ENCODE measurements at regions not wholly inside any gene's neighbourhood (a gene's known extent, or its start where the extent isn't known, plus 50 kb on each side); places are given as distances from the start of the nearest gene placed in this dataset.
"Not testable (repeated sequence)": the region's sequence is repeated elsewhere in the genome, so short reads cannot be mapped to it uniquely, and the experiment has no call there.

GRCh38 chr5:8714198-8714597 lies 831.7 kb downstream of the SEMA5A start:
- H3K36me3 ChIP-seq (ENCODE audit: insufficient read depth, low read length): no peaks in the 10 kb centered on the region
- H3K9me3 ChIP-seq (ENCODE audit: insufficient read depth, low read depth, low read length): no peaks in the 10 kb centered on the region
- 92% methylated on average over 1 of the region's 1 CpG for WGBS
- no peak overlapping the region for H3K4me3 ChIP-seq (ENCODE audit: low read length)
- no peak overlapping the region for H3K9ac ChIP-seq (ENCODE audit: low read depth, low read length)
- H3K27ac ChIP-seq (ENCODE audit: low read depth, low read length): no peak overlapping the region
- no peaks in the 10 kb centered on the region for H3K27me3 ChIP-seq (ENCODE audit: insufficient read depth, low read length)
- no peaks in the 10 kb centered on the region for H3K4me1 ChIP-seq (ENCODE audit: insufficient read depth, low read length)

DNA sequence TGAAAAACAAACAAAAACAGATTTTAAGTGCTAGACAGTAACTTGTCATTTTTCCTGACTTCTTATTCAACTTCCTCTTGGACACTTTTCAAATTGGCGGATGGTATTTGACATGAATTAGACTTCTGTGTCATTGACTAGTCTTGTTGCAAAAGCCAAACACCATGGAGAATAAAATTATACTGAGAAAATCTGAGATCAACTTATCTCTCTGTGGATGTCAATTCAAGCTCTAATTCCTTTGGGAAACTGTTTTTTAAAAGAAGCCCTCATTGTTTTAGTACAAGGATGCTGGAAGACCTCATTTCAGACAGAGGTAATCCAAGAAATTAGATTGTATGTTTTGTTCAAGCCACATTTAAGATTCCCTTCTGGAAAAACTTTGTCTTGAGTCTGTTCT lies 831.0 kb downstream of the SEMA5A start:
- 100% methylated on average over 1 of the region's 1 CpG for WGBS
- H3K36me3 ChIP-seq (ENCODE audit: insufficient read depth, low read length): no peaks in the 10 kb centered on the region

GRCh38 chr5:8719796-8720195 lies 826.1 kb downstream of the SEMA5A start:
- H3K27ac ChIP-seq (ENCODE audit: low read depth, low read length): no peak overlapping the region
- H3K4me3 ChIP-seq (ENCODE audit: low read length): no peak overlapping the region
- WGBS: 95% methylated on average over 7 of the region's 7 CpGs
- no peaks in the 10 kb centered on the region for H3K4me1 ChIP-seq (ENCODE audit: insufficient read depth, low read length)
- no peaks in the 10 kb centered on the region for H3K36me3 ChIP-seq (ENCODE audit: insufficient read depth, low read length)
- no peak overlapping the region for H3K9ac ChIP-seq (ENCODE audit: low read depth, low read length)
- no peaks in the 10 kb centered on the region for H3K9me3 ChIP-seq (ENCODE audit: insufficient read depth, low read depth, low read length)
- H3K27me3 ChIP-seq (ENCODE audit: insufficient read depth, low read length): no peaks in the 10 kb centered on the region

More for the DNA sequence above, 831.0 kb downstream of the SEMA5A start:
- no peaks in the 10 kb centered on the region for H3K27me3 ChIP-seq (ENCODE audit: insufficient read depth, low read length)
- H3K4me1 ChIP-seq (ENCODE audit: insufficient read depth, low read length): no peaks in the 10 kb centered on the region
- H3K27ac ChIP-seq (ENCODE audit: low read depth, low read length): no peak overlapping the region
- no peak overlapping the region for H3K9ac ChIP-seq (ENCODE audit: low read depth, low read length)
- H3K9me3 ChIP-seq (ENCODE audit: insufficient read depth, low read depth, low read length): no peaks in the 10 kb centered on the region
- H3K4me3 ChIP-seq (ENCODE audit: low read length): no peak overlapping the region

- H3K9me3 ChIP-seq (ENCODE audit: insufficient read depth, low read depth, low read length): no peaks in the 10 kb centered on the region
- 97% methylated on average over 5 of the region's 5 CpGs for WGBS
- H3K9ac ChIP-seq (ENCODE audit: low read depth, low read length): no peak overlapping the region
- no peak overlapping the region for H3K27ac ChIP-seq (ENCODE audit: low read depth, low read length)
- H3K27me3 ChIP-seq (ENCODE audit: insufficient read depth, low read length): no peaks in the 10 kb centered on the region
- H3K4me3 ChIP-seq (ENCODE audit: low read length): no peak overlapping the region
- H3K36me3 ChIP-seq (ENCODE audit: insufficient read depth, low read length): no peaks in the 10 kb centered on the region
- H3K4me1 ChIP-seq (ENCODE audit: insufficient read depth, low read length): no peaks in the 10 kb centered on the region
Measured at GRCh38 chr5:8720506-8720905, 825.4 kb downstream of the SEMA5A start.

- WGBS: 92% methylated on average over 1 of the region's 1 CpG
Measured at GRCh38 chr5:8721536-8721935, 824.3 kb downstream of the SEMA5A start.

GRCh38 chr5:8726383-8727036 lies 819.4 kb downstream of the SEMA5A start:
- no peaks in the 10 kb centered on the region for H3K36me3 ChIP-seq (ENCODE audit: insufficient read depth, low read length)
- H3K4me1 ChIP-seq (ENCODE audit: insufficient read depth, low read length): no peaks in the 10 kb centered on the region
- no peak overlapping the region for H3K27ac ChIP-seq (ENCODE audit: low read depth, low read length)
- no peak overlapping the region for H3K9ac ChIP-seq (ENCODE audit: low read depth, low read length)
- 86% methylated on average over 11 of the region's 11 CpGs for WGBS
- peaks cover 4% of the 10 kb centered on the region for H3K9me3 ChIP-seq (ENCODE audit: insufficient read depth, low read depth, low read length)
- no peak overlapping the region for H3K4me3 ChIP-seq (ENCODE audit: low read length)
- no peaks in the 10 kb centered on the region for H3K27me3 ChIP-seq (ENCODE audit: insufficient read depth, low read length)

More at GRCh38 chr5:8721536-8721935, 824.3 kb downstream of the SEMA5A start:
- H3K4me3 ChIP-seq (ENCODE audit: low read length): no peak overlapping the region
- H3K9ac ChIP-seq (ENCODE audit: low read depth, low read length): no peak overlapping the region
- no peak overlapping the region for H3K27ac ChIP-seq (ENCODE audit: low read depth, low read length)
- no peaks in the 10 kb centered on the region for H3K9me3 ChIP-seq (ENCODE audit: insufficient read depth, low read depth, low read length)
- H3K36me3 ChIP-seq (ENCODE audit: insufficient read depth, low read length): no peaks in the 10 kb centered on the region
- no peaks in the 10 kb centered on the region for H3K27me3 ChIP-seq (ENCODE audit: insufficient read depth, low read length)
- no peaks in the 10 kb centered on the region for H3K4me1 ChIP-seq (ENCODE audit: insufficient read depth, low read length)

GRCh38 chr5:8727396-8727795 lies 818.5 kb downstream of the SEMA5A start:
- no peak overlapping the region for H3K4me3 ChIP-seq (ENCODE audit: low read length)
- H3K36me3 ChIP-seq (ENCODE audit: insufficient read depth, low read length): no peaks in the 10 kb centered on the region
- H3K27me3 ChIP-seq (ENCODE audit: insufficient read depth, low read length): no peaks in the 10 kb centered on the region
- H3K9ac ChIP-seq (ENCODE audit: low read depth, low read length): no peak overlapping the region
- H3K4me1 ChIP-seq (ENCODE audit: insufficient read depth, low read length): no peaks in the 10 kb centered on the region
- H3K27ac ChIP-seq (ENCODE audit: low read depth, low read length): no peak overlapping the region
- peaks cover 4% of the 10 kb centered on the region for H3K9me3 ChIP-seq (ENCODE audit: insufficient read depth, low read depth, low read length)
- WGBS: 96% methylated on average over 4 of the region's 4 CpGs

DNA sequence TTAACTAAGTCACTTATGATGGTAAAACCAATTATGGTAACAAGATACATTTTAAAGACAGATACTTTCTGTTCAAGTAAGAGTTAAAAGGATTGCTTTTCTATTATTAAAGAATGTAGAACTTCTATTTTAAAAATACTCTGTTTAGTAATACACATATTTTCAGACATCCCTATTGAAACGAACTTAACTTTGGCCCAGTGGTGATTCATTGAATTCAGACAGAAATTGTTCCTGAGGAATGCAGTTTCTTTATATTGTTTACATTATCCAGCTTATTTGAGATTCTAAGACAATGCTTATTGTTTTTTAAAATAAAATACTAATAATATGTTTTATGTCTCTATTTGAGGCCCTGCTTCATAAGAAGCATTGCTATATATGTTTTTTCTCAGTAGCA lies 816.4 kb downstream of the SEMA5A start:
- no peaks in the 10 kb centered on the region for H3K4me1 ChIP-seq (ENCODE audit: insufficient read depth, low read length)
- no CpG with 5 or more reads among the region's 1 CpG for WGBS
- no peak overlapping the region for H3K27ac ChIP-seq (ENCODE audit: low read depth, low read length)
- H3K9me3 ChIP-seq (ENCODE audit: insufficient read depth, low read depth, low read length): peaks cover 4% of the 10 kb centered on the region
- H3K4me3 ChIP-seq (ENCODE audit: low read length): no peak overlapping the region
- H3K36me3 ChIP-seq (ENCODE audit: insufficient read depth, low read length): no peaks in the 10 kb centered on the region
- no peaks in the 10 kb centered on the region for H3K27me3 ChIP-seq (ENCODE audit: insufficient read depth, low read length)
- H3K9ac ChIP-seq (ENCODE audit: low read depth, low read length): no peak overlapping the region

- peaks cover 4% of the 10 kb centered on the region for H3K9me3 ChIP-seq (ENCODE audit: insufficient read depth, low read depth, low read length)
- H3K4me1 ChIP-seq (ENCODE audit: insufficient read depth, low read length): no peaks in the 10 kb centered on the region
- no peak overlapping the region for H3K4me3 ChIP-seq (ENCODE audit: low read length)
- no peak overlapping the region for H3K9ac ChIP-seq (ENCODE audit: low read depth, low read length)
- H3K27ac ChIP-seq (ENCODE audit: low read depth, low read length): no peak overlapping the region
- WGBS: 95% methylated on average over 2 of the region's 2 CpGs
- no peaks in the 10 kb centered on the region for H3K36me3 ChIP-seq (ENCODE audit: insufficient read depth, low read length)
- no peaks in the 10 kb centered on the region for H3K27me3 ChIP-seq (ENCODE audit: insufficient read depth, low read length)
Measured at GRCh38 chr5:8730194-8730593, 815.7 kb downstream of the SEMA5A start.

- not testable (repeated sequence) for H3K27ac ChIP-seq (ENCODE audit: low read depth, low read length); H3K36me3 ChIP-seq (ENCODE audit: insufficient read depth, low read length); H3K9ac ChIP-seq (ENCODE audit: low read depth, low read length); H3K4me3 ChIP-seq (ENCODE audit: low read length); H3K4me1 ChIP-seq (ENCODE audit: insufficient read depth, low read length); H3K27me3 ChIP-seq (ENCODE audit: insufficient read depth, low read length); H3K9me3 ChIP-seq (ENCODE audit: insufficient read depth, low read depth, low read length)
- 95% methylated on average over 7 of the region's 7 CpGs for WGBS
Measured at GRCh38 chr5:8731110-8731509, 814.8 kb downstream of the SEMA5A start.

DNA sequence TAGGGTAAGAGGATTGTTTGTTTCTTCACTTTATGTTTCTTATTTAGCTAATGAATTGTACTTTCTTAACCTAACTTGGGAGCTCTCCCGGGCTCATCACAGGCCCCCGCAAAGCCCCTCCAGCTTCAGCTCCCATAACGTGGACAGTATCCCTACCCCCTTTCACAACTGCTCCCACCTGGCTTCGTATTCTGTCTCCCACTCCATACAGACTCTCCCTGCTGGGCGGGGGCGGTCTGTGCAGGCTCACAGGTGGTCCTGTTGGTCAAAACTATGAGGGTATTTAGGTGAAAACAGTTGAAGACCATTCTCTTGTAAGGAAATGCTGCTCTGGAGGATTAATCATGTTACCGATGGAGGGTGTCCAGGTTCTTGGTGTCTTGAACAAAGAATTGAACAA lies 805.3 kb downstream of the SEMA5A start:
- Histone ChIP-seq H3K4me3 (ENCODE audit: low read length) (no peak overlapping the region), H3K9ac (ENCODE audit: low read depth, low read length) (no peak overlapping the region), H3K36me3 (ENCODE audit: insufficient read depth, low read length) (no peaks in the 10 kb centered on the region), H3K9me3 (ENCODE audit: insufficient read depth, low read depth, low read length) (no peaks in the 10 kb centered on the region), H3K27ac (ENCODE audit: low read depth, low read length) (no peak overlapping the region), H3K27me3 (ENCODE audit: insufficient read depth, low read length) (no peaks in the 10 kb centered on the region), H3K4me1 (ENCODE audit: insufficient read depth, low read length) (no peaks in the 10 kb centered on the region)
- WGBS: 77% methylated on average over 7 of the region's 7 CpGs

DNA sequence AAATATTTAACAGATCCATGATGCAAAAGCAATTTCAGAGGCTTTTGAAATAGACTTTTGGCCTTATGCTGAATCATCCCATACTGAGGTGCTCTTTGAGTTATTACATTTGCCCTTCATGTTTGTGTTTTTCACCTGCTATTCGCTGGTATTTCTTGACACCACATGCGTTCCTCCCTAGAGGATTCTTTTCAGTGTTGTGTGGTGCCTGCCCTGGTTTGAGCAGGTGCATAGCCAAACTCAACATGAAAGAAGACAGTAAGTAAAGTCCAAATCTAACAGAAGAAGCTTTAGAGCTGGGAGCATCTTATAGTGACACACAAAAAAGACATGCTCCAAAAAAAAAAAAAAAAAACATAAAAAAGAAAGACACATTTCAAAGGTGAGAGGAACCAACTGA lies 796.3 kb downstream of the SEMA5A start:
- H3K9me3 ChIP-seq (ENCODE audit: insufficient read depth, low read depth, low read length): no peaks in the 10 kb centered on the region
- no peak overlapping the region for H3K9ac ChIP-seq (ENCODE audit: low read depth, low read length)
- no peaks in the 10 kb centered on the region for H3K4me1 ChIP-seq (ENCODE audit: insufficient read depth, low read length)
- H3K4me3 ChIP-seq (ENCODE audit: low read length): no peak overlapping the region
- no peaks in the 10 kb centered on the region for H3K36me3 ChIP-seq (ENCODE audit: insufficient read depth, low read length)
- WGBS: 93% methylated on average over 2 of the region's 2 CpGs
- H3K27me3 ChIP-seq (ENCODE audit: insufficient read depth, low read length): no peaks in the 10 kb centered on the region
- H3K27ac ChIP-seq (ENCODE audit: low read depth, low read length): no peak overlapping the region

Data from HUES64 (cell line).